Loucy (cell line): ENCODE measurements at regions not wholly inside any gene's neighbourhood (a gene's known extent, or its start where the extent isn't known, plus 50 kb on each side); places are given as distances from the start of the nearest gene placed in this dataset.

Experiments
- H2AFZ ChIP-seq: fragments of 200-600 bp; sonication (generic); 2 replicates; pipeline ENCODE4 v1.6.0; 2016; ENCODE audit warnings: antibody characterized with exemption, mild to moderate bottlenecking, low read length, moderate library complexity
- H3F3A ChIP-seq: fragments of 200-600 bp; 2 replicates; pipeline ENCODE4 v1.6.0; 2016; ENCODE audit warnings: antibody characterized with exemption, low read depth, mild to moderate bottlenecking
- H3K27me3 ChIP-seq: fragments of 200-600 bp; sonication (generic); 2 replicates; pipeline ENCODE4 v1.6.1; 2014; ENCODE audit warnings: low read length, mild to moderate bottlenecking; ENCODE audit not compliant: insufficient read depth, poor library complexity, severe bottlenecking
- H3K36me3 ChIP-seq: fragments of 200-600 bp; sonication (generic); 2 replicates; pipeline ENCODE4 v1.6.1; 2016; ENCODE audit warnings: low read length; ENCODE audit not compliant: insufficient read depth
- H3K4me1 ChIP-seq: fragments of 200-600 bp; sonication (generic); 2 replicates; pipeline ENCODE4 v1.5.1; 2014; ENCODE audit warnings: low read length, mild to moderate bottlenecking; ENCODE audit not compliant: insufficient read depth, poor library complexity, severe bottlenecking
- H3K4me2 ChIP-seq: fragments of 200-600 bp; sonication (generic); 2 replicates; pipeline ENCODE4 v1.6.0; 2014; ENCODE audit warnings: antibody characterized with exemption, low read length, low read depth, mild to moderate bottlenecking; ENCODE audit not compliant: poor library complexity, severe bottlenecking
- H3K4me3 ChIP-seq: fragments of 200-600 bp; sonication (generic); 2 replicates; pipeline ENCODE4 v1.5.1; 2014; ENCODE audit warnings: low read length, mild to moderate bottlenecking, mixed read lengths; ENCODE audit not compliant: poor library complexity, severe bottlenecking
- H3K79me2 ChIP-seq: fragments of 200-600 bp; sonication (generic); 2 replicates; pipeline ENCODE4 v1.6.1; 2014; ENCODE audit warnings: low read length; ENCODE audit not compliant: insufficient read depth
- H3K9ac ChIP-seq: fragments of 200-600 bp; sonication (generic); 2 replicates; pipeline ENCODE4 v1.6.0; 2014; ENCODE audit warnings: mild to moderate bottlenecking, low read depth, low read length, moderate library complexity; ENCODE audit not compliant: poor library complexity, severe bottlenecking
- H3K9me2 ChIP-seq: fragments of 200-600 bp; sonication (generic); replicated peaks from 2 replicates; pipeline ENCODE4 v1.6.1; 2016; ENCODE audit warnings: low read depth, low read length, mixed read lengths
- H3K9me3 ChIP-seq: fragments of 200-600 bp; sonication (generic); 2 replicates; pipeline ENCODE4 v1.6.1; 2014; ENCODE audit warnings: mild to moderate bottlenecking, antibody characterized with exemption, low read length, low read depth; ENCODE audit not compliant: insufficient read depth
- H4K20me1 ChIP-seq: fragments of 200-600 bp; sonication (generic); 2 replicates; pipeline ENCODE4 v1.6.0; 2014; ENCODE audit warnings: antibody characterized with exemption, low read length, mild to moderate bottlenecking; ENCODE audit not compliant: insufficient read depth, poor library complexity, severe bottlenecking
- EZH2phosphoT487 ChIP-seq: fragments of 200-600 bp; IDR thresholded peaks from 2 replicates; pipeline ENCODE4 v1.6.1; 2018; ENCODE audit warnings: antibody characterized with exemption, mild to moderate bottlenecking, moderate library complexity, borderline replicate concordance
- TF ChIP-seq, protein P1 (sequence below): fragments of 200-600 bp; sonication (generic); conservative IDR thresholded peaks from 2 replicates; pipeline ENCODE4 v1.5.1; 2014; ENCODE audit warnings: mild to moderate bottlenecking, antibody characterized with exemption, low read length

DNA sequence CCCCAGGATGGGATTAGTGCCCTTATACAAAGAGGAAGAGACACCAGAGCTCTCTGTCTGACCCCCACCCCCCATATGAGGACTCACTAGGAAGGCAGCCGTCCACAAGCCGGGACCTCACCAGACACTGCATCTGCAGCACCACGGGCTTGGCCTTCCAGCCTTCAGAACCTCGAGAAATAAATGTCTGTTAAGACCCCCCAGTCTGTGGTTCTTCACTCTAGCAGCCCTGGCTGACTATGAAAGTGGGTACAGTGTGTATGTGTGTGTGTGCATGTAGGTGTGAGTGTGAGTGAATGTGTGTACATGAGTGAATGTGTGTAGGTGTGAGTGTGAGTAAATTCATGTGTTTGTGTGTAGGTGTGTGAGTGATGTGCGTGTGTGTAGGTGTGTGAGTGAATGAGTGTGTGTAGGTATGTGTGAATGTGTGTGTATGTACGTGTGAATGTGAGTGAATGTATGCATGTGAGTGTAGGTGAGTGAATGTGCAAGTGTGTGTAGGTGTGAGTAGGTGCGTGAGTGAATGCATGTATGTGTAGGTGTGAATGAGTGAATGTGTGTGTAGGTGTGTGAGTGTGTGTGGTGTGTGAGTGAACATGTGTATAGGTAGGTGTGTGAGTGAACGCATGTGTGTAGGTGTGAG lies 201.6 kb upstream of the ZNF536 start:
- Histone ChIP-seq H3K4me3 (no peak overlapping the region), H3K79me2 (no peaks in the 10 kb centered on the region), H3K27me3 (no peaks in the 10 kb centered on the region), H3K9me3 (no peaks in the 10 kb centered on the region), H3F3A (no peaks in the 10 kb centered on the region), H3K9me2 (no peaks in the 10 kb centered on the region), H3K4me1 (no peaks in the 10 kb centered on the region), H2AFZ (no peak overlapping the region), H4K20me1 (no peaks in the 10 kb centered on the region), H3K9ac (no peak overlapping the region), H3K4me2 (no peak overlapping the region), H3K36me3 (no peaks in the 10 kb centered on the region)
- TF ChIP-seq EZH2phosphoT487: no peak
- TF ChIP-seq, protein P1, sequence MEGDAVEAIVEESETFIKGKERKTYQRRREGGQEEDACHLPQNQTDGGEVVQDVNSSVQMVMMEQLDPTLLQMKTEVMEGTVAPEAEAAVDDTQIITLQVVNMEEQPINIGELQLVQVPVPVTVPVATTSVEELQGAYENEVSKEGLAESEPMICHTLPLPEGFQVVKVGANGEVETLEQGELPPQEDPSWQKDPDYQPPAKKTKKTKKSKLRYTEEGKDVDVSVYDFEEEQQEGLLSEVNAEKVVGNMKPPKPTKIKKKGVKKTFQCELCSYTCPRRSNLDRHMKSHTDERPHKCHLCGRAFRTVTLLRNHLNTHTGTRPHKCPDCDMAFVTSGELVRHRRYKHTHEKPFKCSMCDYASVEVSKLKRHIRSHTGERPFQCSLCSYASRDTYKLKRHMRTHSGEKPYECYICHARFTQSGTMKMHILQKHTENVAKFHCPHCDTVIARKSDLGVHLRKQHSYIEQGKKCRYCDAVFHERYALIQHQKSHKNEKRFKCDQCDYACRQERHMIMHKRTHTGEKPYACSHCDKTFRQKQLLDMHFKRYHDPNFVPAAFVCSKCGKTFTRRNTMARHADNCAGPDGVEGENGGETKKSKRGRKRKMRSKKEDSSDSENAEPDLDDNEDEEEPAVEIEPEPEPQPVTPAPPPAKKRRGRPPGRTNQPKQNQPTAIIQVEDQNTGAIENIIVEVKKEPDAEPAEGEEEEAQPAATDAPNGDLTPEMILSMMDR: no peak

DNA sequence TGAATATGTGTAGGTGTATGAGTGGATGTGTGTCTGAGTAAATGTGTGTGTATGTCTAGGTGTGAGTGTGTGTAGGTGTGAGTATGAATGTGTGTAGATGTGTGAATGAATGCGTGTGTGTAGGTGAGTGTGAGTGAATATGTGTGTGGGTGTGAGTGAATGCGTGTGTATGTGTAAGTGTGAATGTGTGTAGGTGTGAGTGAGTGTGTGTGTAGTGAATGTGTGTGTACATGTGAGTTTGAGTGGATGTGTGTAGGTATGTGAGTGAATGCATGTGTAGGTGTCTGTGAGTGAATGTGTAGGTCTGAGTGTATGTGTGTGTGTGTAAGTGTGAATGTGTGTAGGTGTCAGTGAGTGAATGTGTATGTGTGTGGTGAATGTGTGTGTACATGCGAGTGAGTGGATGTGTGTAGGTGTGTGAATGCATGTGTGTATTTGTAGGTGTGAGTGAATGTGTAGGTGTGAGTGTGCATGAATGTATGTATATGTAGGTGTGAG lies 201.0 kb upstream of the ZNF536 start:
- no peak for TF ChIP-seq EZH2phosphoT487
- TF ChIP-seq, protein P1: no peak

DNA sequence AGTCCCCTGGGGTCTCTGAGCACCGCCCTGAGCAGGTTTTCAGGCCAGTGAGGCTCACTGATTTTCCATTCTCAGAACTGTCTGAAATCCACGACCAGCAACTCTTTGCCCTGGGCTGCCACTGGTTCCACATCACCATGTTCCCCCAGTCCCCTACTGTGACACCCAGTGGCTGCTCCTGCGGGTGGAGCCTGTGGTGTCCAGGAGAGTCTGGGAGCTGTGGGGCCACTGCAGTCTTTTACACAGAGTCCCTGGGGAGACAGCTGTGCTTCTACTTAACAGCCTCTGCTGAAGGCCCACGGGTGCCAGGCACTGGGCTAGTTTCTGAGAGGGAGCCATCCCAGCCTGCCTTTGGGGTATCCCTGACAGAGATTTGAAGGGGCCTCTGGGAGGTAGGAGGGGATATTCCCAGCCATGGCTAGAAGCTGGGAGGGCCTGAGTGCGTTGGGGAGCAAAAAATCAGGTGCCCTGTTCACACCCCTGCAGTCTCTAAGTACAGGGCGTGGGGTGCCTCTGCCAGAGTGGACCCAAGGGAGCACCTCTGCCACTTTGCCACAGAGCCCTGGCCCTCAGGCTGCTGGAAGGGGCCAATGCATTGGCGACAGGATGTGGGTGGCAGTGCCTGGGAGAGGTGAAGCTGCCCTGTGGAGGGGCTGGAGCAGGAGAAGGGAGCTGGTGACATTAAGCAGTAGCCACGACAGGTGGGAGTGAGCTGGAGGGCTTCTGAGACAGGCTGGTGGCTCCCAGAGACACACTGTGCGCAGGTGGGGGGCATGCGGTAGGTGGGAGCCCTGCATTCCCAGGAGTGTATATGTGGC lies 200.2 kb upstream of the ZNF536 start:
- TF ChIP-seq, protein P1: no peak
- TF ChIP-seq EZH2phosphoT487: no peak
- H3K27me3 ChIP-seq: no peaks in the 10 kb centered on the region
- no peaks in the 10 kb centered on the region for H3K79me2 ChIP-seq
- no peaks in the 10 kb centered on the region for H3K4me1 ChIP-seq
- no peaks in the 10 kb centered on the region for H3F3A ChIP-seq
- H2AFZ ChIP-seq: no peak overlapping the region
- no peaks in the 10 kb centered on the region for H3K9me2 ChIP-seq
- H3K9me3 ChIP-seq: no peaks in the 10 kb centered on the region
- no peaks in the 10 kb centered on the region for H3K36me3 ChIP-seq
- no peak overlapping the region for H3K4me2 ChIP-seq
- no peak overlapping the region for H3K4me3 ChIP-seq
- H4K20me1 ChIP-seq: no peaks in the 10 kb centered on the region
- H3K9ac ChIP-seq: no peak overlapping the region

More for the DNA sequence above, 201.0 kb upstream of the ZNF536 start:
- H3K36me3 ChIP-seq: no peaks in the 10 kb centered on the region
- no peaks in the 10 kb centered on the region for H4K20me1 ChIP-seq
- no peak overlapping the region for H3K4me2 ChIP-seq
- H3K9ac ChIP-seq: no peak overlapping the region
- H3K9me3 ChIP-seq: no peaks in the 10 kb centered on the region
- no peaks in the 10 kb centered on the region for H3F3A ChIP-seq
- H3K79me2 ChIP-seq: no peaks in the 10 kb centered on the region
- H3K27me3 ChIP-seq: no peaks in the 10 kb centered on the region
- H3K4me1 ChIP-seq: no peaks in the 10 kb centered on the region
- H2AFZ ChIP-seq: no peak overlapping the region
- no peaks in the 10 kb centered on the region for H3K9me2 ChIP-seq
- H3K4me3 ChIP-seq: no peak overlapping the region
